NOMO-1 (cell line): ENCODE measurements at regions not wholly inside any gene's neighbourhood (a gene's known extent, or its start where the extent isn't known, plus 50 kb on each side); places are given as distances from the start of the nearest gene placed in this dataset.

Experiments
- DNase-seq, 2 experiments: peaks; one replicate each; lab custom pipeline; 2025; ENCODE audit not compliant: unreplicated experiment in 2 of 2; lab: John Stamatoyannopoulos, UW

- no peak for DNase-seq
Measured at GRCh38 chr3:73284472-73284871, 223.0 kb downstream of the EBLN2 start.

GRCh38 chr3:73291541-73291940 lies 230.1 kb downstream of the EBLN2 start:
- no peak for DNase-seq

DNA sequence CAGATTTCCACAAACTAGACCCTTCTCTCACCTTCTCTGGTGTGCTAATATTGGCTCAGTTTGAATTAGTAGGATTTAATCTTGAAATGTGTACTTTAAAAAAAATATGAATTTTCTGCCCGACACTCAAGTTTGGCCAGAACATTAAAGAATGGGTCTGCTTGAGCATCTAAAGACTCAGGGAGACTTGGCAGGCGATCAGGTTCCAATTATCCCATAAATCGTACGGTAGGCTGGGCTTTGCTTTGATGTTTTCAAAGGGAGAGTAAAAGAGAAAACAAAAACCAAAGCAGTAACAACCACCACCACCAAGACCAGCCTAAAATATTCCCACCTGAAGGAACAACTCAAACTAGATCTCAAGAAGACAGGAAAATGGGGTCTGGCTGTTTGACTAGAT lies 230.8 kb downstream of the EBLN2 start:
- DNase-seq, result no peak

DNA sequence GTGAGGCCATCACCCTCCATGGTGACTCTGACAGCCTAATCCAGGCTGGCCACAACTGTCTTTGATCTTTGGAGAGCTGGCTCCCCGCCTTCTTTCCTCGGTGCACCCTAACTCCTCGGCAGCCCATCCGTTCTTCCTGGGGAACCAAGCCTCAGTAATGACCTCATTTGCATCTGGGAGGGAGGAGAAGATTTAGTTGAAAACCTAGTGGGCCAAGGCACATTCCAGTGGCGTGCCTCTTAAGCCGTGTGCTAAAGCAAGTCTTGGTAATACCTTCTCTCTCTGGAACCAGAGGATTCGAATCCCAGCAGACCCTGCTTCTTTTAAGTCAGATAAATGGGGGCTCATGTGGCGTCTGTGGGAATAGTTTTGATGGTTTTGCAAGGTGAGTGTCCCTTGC lies 233.1 kb downstream of the EBLN2 start:
- DNase-seq, result no peak

DNA sequence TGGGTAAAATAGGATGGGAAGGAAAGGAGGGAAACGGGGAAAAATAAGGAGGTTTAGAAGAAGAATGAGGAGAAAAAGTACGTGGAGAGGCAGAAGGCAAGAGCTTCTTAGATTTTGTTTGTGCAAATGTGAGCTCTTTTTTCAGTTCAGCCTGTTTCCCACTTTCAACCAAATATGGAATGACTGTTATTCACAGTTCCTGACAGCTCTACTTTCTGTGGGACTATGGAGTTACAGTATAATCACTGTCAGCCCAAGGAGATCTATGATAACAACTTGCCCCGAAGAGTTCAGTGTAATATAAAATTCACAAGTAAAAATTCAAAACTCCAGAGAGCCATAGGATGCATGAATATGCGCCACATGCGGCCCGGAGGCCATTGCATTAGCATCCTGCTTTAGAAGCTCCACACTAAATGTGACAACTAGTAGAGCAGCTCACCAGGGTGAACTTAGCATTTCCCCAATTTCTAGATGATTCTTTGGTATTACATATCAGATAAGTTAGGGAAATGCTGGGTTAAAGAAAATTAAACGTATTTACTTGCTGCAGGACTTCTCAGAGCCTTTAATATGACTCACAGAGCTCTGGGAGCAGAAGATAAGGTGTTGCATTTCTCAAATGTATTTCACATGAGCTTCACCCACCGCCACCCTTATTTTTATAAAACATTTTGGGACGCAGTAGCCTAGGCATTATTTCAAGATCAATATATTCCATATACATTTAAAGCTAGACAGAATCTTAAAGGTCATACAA lies 234.6 kb downstream of the EBLN2 start:
- no peak for DNase-seq

GRCh38 chr3:73296859-73297258 lies 235.4 kb downstream of the EBLN2 start:
- no peak for DNase-seq

DNA sequence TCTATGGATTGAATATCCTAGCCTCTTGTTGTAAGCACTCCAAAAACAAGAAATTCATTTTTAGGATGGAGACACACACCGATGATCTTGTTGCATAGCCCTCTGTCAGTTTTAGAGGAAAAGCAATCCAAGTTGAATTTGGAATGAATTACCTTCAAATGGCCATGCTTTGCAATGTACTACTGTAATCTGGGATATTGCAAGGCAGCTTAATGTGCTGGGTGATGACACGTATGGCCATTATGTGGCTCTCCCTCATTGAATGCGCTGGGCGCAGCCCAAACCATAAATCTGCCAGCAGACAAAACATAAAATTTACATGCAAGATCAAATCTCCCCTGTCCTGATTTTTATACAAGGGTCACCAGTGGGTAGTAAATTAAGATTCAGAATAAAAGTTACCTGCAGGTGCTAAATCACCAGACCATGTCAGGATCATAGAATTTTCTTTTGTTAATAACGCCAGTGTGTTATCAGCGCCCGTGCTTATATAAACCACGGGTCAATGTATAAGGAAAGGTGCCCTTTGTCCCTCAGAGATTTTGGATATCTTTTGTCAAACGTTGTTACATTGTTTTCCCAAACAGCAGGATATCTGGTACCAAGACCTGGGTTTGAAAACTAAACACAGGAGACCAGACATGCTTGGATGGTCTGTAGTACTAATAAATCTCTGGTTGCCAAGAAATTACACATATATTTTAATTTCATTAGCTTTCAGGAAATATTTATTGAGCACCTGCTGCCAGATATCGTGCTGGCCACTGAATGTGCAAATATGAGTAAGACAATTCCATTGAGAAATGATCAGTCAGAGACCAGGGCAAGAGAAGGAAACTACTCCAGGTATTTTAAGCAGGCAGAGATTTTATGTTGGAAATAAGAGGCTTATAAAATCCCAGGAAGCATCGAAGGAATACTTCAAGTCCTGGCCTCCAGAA lies 237.1 kb downstream of the EBLN2 start:
- DNase-seq, result no peak

DNA sequence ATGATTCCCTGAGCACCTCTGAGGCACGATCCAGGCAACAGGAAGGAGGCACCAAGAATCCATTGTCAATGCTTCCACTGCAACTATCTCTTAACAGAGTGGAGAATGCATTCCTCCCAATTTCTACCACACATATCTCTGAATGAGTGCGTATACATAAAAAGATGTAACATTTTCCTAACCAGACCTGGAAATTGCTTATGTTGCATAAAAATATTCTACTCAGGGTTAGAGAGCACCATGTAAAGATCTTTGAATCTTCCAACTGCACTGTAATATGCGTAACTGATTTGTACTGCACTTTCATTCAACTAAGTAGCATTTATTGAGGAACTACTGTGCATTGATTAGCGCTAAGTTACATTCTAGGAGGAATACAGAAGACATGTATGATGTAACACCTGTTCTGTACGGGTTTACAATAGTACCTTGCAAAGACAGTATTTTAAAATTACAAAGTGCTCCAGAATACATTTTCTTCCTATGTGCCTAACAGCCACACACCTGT lies 237.8 kb downstream of the EBLN2 start:
- DNase-seq, result no peak

DNA sequence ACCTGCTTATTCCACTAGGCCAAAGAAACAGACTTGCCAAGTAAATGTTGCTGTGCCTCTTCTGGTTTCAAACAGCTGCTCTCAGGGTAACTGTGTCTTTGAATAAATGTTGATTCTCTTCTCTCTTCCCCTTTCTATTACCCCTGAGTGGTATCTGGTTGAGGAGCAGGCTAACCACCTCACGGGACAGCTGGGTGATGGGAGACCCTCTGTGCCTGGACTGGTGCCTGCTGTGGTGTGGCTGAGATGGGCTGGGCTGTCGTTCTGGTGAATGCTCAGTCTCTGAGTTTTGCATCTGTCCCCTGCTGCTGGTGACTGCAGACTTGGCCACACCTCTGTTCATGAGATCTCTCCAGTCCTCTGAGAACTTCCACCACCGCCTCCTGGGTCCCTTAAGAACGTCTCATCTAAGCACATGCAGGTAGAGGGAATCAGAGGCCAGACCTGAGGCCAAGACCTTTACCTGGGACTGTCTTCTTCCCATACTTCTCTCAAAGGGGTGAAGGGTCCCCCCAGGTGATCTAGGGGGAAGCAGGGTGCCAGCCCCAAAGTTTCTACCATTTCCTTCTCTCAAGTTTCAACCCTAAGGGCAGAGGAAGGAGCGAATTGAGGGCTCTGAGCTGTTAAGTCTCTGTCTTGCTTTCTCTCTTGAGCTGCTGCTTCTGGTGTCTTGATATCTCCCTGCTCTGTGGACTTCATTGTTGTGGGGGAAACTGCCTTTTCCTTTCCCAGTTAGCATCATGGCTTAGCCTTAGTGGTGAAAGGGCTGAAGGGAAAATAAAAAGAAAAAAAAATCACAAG lies 252.9 kb downstream of the EBLN2 start:
- DNase-seq, result no peak

GRCh38 chr3:73315706-73316105 lies 254.2 kb downstream of the EBLN2 start:
- no peak for DNase-seq

GRCh38 chr3:73319179-73319769 lies 257.8 kb downstream of the EBLN2 start:
- no peak for DNase-seq

- no peak for DNase-seq
Measured at GRCh38 chr3:73321286-73321999, 260.0 kb downstream of the EBLN2 start.

DNA sequence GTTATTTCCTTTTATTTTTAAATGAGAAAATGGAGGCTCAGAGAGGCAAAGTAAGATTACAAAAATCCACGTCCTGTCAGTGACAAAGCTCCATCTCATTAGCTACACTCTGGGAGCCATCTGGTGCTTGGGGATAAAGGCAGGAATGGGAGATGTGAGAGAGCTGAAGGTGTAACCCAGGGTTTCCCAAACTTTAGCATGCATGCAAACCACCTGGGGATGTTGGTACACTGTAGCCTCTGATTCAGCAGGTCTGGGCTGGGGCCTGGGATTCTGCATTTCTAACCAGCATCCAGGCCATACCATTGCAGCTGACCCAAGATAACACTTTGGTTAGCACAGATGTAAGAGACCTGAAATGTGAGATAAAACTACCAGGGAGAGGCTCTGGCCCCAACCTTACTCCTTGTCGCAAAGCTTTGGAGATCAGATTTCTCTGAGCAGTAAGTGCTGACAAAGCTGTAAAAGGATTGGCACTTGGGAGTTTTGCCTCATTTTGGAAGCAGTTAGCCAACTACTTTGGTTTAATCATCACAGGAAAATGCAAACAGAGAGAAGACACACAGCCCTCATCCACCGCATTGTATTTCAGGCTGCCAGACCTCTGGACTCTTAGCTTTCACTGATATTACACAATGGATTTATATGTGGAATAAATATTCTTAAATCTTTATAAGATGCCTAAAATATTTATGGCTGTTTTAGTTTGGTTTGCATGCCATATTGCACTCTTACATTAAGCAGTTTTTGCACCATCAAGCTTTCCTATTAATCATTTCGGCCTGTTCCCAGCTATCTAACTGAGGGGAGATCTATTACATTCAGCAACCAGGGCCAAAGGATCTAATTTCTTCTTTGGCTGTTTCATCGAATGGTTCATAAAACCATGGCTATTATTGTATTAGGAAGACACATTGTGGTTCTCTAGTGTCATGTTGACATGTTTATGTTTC lies 263.0 kb downstream of the EBLN2 start:
- DNase-seq, result no peak

GRCh38 chr3:73326396-73326795 lies 264.9 kb downstream of the EBLN2 start:
- DNase-seq, result no peak

- no peak for DNase-seq
Measured at GRCh38 chr3:73327052-73327451, 265.6 kb downstream of the EBLN2 start.
